NCI-H524 (cell line): ENCODE measurements at regions not wholly inside any gene's neighbourhood (a gene's known extent, or its start where the extent isn't known, plus 50 kb on each side); places are given as distances from the start of the nearest gene placed in this dataset.
"Not testable (repeated sequence)": the region's sequence is repeated elsewhere in the genome, so short reads cannot be mapped to it uniquely, and the experiment has no call there.

Experiments used
- DNase-seq, 2 experiments: peaks; one replicate each; lab custom pipeline; 2025; lab: John Stamatoyannopoulos, UW

GRCh38 chrX:140337263-140337662, 167.6 kb downstream of the SOX3 start:
- DNase-seq = no peak

GRCh38 chrX:140318296-140318695, 186.6 kb downstream of the SOX3 start:
- DNase-seq = no peak

GRCh38 chrX:140317462-140317861, 187.4 kb downstream of the SOX3 start:
- DNase-seq = no peak

GRCh38 chrX:140298960-140299825, 205.7 kb downstream of the SOX3 start:
- no peak for DNase-seq

- no peak for DNase-seq
Measured at GRCh38 chrX:140297273-140297672, 207.6 kb downstream of the SOX3 start.

- no peak for DNase-seq
Measured at GRCh38 chrX:140292961-140293360, 211.9 kb downstream of the SOX3 start.

- DNase-seq = no peak
Measured at GRCh38 chrX:140292188-140292587, 212.7 kb downstream of the SOX3 start.

GRCh38 chrX:140274811-140275525, 229.9 kb downstream of the SOX3 start:
- DNase-seq = no peak

GRCh38 chrX:140273921-140274320, 230.9 kb downstream of the SOX3 start:
- no peak for DNase-seq

GRCh38 chrX:140250391-140250790, 254.5 kb downstream of the SOX3 start:
- DNase-seq = no peak

- no peak for DNase-seq
Measured at GRCh38 chrX:140249088-140249487, 255.8 kb downstream of the SOX3 start.

GRCh38 chrX:140229191-140229590, 263.9 kb upstream of the CXorf66 start:
- DNase-seq = no peak

- DNase-seq = not testable (repeated sequence)
Measured at GRCh38 chrX:140226037-140226436, 260.7 kb upstream of the CXorf66 start.

- DNase-seq = not testable (repeated sequence)
Measured at GRCh38 chrX:140215894-140216293, 250.6 kb upstream of the CXorf66 start.

- DNase-seq = not testable (repeated sequence)
Measured at GRCh38 chrX:140214518-140214917, 249.2 kb upstream of the CXorf66 start.

GRCh38 chrX:140206657-140207056, 241.3 kb upstream of the CXorf66 start:
- no peak for DNase-seq

- no peak for DNase-seq
Measured at GRCh38 chrX:140190441-140191108, 225.3 kb upstream of the CXorf66 start.

GRCh38 chrX:140180585-140180984, 215.3 kb upstream of the CXorf66 start:
- no peak for DNase-seq

- no peak for DNase-seq
Measured at GRCh38 chrX:140177821-140178220, 212.5 kb upstream of the CXorf66 start.

GRCh38 chrX:140172401-140172800, 207.1 kb upstream of the CXorf66 start:
- no peak for DNase-seq

GRCh38 chrX:140167551-140167950, 202.2 kb upstream of the CXorf66 start:
- DNase-seq = no peak

GRCh38 chrX:140165849-140166248, 200.5 kb upstream of the CXorf66 start:
- DNase-seq = no peak

- no peak for DNase-seq
Measured at GRCh38 chrX:140164391-140164790, 199.1 kb upstream of the CXorf66 start.
